GM18511 (cell line): ENCODE measurements at regions not wholly inside any gene's neighbourhood (a gene's known extent, or its start where the extent isn't known, plus 50 kb on each side); places are given as distances from the start of the nearest gene placed in this dataset.
A peak's percentile ranks its signal among the peaks of the same experiment; 100 is the strongest.
"Not testable (repeated sequence)": the region's sequence is repeated elsewhere in the genome, so short reads cannot be mapped to it uniquely, and the experiment has no call there.

Experiments
- ATAC-seq: cut with Tn5 transposase; IDR thresholded peaks from one replicate; pipeline ENCODE4 v1.9.1; 2021; ENCODE audit warnings: mild to moderate bottlenecking, moderate library complexity; ENCODE audit not compliant: unreplicated experiment

DNA sequence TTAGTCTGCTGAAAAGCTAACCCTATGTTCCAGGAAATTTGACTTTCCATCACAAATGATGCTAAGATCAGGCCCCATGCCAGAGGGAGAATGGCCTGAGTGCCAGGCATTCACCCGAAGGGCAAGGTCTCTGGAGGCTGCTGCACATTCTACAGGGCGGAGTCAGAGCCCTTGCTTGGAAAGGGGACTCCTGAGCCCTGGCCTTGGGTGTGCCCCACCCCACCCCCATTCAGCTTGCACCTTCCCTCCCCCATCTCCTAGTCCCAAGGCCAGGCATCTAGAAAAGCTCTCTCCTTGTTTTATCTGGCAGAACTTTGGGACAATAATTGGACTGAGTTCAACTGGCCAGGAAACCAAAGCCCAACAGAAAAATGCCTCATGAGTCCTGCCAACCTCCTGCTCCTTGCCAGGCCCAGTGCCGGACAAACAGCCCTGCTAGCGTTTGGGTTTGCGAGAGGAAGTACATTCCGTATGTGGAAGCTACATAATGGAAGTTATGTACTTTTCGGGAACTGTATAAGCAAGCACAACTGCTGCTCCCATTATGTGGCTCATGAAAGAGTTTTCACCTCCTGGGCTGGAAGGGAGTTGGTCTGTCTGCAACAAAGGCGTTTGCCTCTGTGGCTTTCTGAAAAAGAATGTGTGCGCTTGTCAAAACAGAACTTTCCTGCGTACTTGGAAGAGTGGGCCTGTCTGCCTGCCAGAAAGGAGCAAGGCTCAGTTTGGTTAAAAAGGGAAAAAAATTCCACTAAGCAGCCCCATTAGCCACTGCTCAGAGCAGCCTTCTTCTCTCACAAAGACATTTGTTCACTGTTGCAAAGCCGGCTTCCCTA is 321.5 kb upstream of the CTNNB1 start:
- no peak for ATAC-seq

DNA sequence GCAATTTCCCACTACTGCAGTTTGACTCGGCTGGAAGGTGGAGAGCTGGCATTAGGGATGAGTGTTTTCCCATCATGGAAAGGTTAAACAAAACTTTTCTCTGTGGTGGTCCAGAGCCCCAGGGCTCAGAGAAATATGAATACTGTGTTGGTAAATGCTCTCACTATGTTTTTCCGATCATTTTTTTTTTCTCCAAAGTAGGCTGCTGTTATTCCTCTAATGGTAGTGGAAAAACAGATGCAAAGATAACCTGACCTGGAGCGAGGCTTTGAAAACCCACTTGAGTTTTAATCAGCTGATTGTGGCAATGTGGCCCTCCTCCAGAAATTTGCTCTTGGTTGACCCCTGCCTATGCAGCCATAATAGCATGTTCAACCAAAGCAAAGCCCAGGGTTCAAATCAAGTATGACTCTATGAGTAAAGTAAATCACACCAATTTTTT is 320.8 kb upstream of the CTNNB1 start:
- no peak for ATAC-seq

DNA sequence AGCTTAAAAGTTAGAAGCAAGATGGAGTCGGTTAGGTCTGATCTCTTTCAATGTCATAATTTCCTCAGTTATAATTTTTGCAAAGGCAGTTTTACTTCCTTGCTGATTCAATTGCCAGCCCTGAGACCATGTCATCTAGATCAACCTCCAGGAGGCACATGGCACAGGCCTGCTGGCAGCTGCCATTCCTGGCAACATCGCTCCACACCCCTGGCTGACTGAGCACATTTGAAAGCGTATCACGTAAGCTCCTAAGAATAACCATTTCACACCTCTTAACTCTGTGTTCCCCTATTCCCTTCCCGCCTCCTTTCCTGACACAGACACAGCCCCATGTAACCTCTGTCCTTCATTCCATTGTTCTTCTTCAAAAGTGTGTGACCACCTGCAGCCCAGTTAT is 313.9 kb upstream of the CTNNB1 start:
- ATAC-seq = no peak

DNA sequence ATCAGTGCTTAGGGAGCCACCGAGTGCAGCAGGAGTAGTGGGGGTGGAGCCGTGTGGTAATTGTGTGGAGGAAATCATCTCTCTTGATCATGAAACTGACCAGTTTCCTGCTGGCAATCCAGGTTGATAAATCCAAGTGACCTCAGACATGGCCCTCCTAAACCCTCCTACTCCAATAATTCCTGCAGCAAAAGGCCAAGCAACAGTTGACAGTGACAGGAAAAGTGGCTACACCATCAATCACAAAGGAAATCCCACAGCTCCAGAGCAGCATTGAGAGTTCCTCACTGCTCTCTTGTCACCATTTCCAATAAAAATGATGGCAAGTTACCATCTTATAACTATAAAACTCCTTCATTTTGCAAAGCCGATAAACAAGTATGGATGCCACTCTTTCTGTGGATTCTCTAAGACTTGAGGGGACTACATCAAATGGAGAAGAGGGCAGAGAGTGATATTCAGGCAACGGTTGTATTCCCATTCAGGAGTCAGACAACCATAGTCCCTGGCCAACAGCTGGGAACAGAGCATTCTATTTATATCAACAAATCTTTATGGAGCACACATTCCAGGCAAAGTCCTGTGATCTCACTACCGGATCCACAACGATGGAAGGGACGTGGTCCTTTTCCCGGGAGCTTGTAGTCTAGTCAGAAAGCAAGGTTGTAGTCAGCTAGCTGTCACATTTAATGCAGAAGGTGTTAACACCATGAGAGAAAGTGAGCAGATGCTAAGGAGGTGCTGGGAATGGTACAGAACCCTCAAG is 312.5 kb upstream of the CTNNB1 start:
- ATAC-seq = no peak

DNA sequence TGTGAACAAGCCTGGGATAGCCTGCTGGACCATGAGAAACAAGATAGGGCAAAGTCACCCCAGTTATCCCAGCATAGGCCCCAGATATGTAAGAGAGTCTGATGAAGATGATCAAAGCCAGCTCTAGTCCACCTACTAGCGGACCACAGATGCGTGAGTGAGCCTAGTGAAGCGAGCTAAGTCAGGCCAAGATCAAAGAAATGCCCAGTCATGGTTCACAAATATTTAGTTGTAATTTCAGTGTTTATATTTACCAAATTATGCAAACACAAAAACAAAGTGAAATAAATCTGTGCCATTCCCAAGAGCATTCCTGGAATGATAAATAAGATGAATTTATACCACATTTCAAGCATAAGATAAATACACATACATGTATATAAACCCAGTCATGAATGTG is 308.1 kb upstream of the CTNNB1 start:
- ATAC-seq = no peak

DNA sequence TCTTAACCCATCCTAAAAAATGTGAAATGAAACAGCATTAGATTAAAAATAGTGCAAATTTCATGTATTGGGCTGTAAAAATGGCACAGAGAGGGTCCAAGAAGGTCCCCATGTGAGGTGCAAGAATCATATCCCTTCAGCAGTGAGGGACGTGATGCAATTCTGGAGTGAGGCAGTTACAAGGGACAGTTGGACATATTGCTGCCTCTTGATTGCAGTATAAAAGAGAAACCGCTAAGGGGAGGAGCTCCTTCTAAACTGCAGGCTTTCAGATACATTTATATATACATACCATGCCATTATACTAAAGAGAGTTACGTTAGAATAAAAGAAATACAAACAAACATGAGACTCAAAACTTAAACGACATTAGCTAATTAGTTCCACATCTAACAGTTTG is 304.2 kb upstream of the CTNNB1 start:
- no peak for ATAC-seq

DNA sequence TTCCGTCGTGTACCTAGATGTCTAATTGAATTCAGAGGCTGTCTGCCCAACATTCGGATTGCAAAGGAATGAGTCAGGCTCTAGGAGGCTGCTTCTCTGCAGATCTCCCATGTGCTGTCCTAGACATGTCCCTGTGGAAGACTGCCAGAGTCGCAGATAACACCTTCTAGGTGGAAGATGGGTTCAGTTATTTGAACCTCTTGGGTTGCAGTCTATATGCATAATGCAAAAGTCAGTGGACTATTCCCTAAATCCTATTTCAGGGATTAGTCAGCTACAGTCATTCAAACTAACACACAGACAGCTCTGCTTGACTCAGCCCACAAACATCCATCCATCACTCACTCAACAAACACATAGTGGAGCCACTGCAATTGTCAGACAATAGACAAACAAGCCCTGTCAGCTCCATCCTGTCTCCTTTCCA is 300.0 kb upstream of the CTNNB1 start:
- no peak for ATAC-seq

DNA sequence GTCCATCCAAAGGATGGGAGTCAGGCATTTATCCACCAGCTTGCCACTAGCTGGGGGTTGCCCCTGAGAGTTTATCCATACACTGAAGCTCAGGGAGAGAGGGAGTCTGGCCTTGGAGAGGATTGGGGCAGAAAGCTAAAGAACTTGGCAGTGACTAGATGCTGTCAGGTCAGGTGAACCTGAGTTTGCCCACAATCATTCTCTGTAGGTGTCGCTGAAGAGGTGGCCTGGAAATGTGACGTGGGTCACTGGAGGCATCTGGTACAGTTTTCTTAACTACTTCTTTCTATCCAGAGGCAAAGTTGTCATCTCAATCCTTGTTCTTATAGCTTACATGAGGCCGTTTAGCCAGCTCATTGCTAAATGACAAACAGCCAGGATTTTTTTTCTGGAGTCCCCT is 298.0 kb upstream of the CTNNB1 start:
- no peak for ATAC-seq

DNA sequence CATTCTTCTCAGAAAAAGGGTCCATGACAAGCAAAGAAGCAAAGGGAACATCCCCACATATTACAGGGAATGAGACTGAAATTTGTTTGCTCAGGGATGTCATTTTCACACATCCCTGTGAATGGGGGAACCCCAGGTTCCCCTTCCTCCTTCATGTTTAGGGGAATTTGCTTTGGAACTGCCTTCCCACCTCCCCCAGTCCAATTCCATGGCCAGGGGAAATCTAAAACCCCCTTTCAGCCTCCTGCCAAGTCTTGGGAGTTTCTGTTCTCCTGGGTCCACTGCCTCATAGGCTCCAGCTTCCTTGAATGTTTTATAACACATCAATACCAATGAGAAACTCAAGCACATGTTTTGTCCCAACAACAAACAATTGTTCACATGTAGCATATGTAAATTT is 297.5 kb upstream of the CTNNB1 start:
- no peak for ATAC-seq

DNA sequence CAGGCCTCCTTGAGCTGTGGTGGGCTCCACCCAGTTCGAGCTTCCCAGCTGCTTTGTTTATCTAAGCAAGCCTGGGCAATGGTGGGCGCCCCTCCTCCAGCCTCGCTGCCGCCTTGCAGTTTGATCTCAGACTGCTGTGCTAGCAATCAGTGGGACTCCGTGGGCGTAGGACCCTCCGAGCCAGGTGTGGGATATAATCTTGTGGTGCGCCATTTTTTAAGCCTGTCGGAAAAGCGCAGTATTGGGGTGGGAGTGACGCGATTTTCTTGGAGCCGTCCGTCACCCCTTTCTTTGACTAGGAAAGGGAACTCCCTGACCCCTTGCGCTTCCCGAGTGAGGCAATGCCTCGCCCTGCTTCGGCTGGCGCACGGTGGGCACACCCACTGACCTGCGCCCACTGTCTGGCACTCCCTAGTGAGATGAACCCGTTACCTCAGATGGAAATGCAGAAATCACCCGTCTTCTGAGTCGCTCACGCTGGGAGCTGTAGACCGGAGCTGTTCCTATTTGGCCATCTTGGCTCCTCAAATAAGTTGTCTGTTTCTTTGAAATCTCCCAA is 291.3 kb upstream of the CTNNB1 start:
- ATAC-seq = not testable (repeated sequence)

DNA sequence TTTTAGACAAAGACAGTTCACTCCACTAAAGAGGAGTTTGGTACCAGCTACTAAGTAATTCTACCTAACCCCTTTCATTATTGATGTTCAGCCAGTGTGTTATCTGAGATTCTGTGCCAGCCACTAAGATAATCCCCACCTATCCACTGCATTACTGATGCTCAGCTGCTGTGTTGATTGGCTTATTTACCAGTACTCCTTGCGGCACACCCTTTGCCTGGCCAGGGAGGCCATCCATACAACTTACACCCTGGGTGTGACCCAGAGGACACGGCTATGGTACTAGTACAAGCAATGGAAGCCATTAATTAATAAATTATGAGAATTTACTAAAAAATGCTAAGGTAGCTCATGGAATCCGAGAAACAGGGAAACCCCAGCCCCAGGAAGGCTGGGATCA is 290.7 kb upstream of the CTNNB1 start:
- ATAC-seq = no peak

DNA sequence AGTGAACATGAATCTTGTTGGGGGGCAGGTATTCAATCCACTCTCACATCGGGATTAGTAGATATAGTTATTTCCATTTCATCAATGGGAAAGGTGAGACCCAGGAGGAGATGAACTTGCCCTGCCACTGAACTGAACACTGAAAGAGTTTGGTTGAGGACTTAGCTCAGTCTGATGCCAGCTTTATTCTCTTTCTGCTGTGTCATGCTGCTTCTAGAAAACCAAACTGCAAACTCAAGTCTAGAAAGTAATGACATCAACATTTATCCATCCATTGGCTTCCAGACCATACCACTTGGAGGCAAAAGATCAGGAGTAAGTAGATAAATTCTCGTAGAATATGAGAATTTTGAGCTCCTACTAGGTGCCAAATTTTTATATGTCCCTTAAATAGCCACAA is 288.0 kb upstream of the CTNNB1 start:
- ATAC-seq = no peak

DNA sequence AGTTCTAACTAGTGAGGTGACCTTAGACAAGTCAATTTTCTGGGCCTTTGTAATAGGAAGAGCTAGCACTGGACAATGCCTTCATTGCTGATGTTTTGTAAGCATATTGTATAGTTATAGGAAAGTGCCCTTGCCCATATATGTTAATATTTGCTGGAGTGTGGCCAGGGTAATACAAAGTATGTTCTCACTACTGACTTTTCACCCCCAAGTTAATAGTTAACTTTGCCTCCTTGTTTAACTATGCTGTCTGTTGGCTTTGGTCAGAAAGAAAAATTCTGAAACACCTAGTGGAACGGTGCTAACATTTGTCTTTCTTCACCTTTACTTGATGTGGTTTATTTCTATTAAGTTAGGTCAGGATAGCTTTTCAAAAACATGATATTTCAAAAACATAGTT is 287.4 kb upstream of the CTNNB1 start:
- peak; percentile 72 for ATAC-seq

DNA sequence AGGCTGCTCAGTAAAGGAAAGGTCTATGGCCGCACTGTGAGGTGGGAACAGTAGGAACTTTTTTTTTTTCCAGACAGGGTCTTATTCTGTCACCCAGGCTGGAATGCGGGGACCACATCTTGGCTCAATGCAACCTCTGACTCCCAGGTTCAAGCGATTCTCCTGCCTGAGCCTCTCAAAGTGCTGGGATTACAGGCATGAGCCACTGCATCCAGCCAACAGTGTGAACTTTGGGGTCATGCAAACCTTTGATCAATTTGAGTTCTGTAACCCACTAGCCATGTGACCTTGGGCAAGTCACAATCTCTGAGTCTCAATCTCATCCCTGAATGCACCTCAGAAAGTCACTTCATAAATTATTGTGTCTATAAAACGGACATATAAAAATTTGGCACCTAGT is 286.8 kb upstream of the CTNNB1 start:
- ATAC-seq = no peak

DNA sequence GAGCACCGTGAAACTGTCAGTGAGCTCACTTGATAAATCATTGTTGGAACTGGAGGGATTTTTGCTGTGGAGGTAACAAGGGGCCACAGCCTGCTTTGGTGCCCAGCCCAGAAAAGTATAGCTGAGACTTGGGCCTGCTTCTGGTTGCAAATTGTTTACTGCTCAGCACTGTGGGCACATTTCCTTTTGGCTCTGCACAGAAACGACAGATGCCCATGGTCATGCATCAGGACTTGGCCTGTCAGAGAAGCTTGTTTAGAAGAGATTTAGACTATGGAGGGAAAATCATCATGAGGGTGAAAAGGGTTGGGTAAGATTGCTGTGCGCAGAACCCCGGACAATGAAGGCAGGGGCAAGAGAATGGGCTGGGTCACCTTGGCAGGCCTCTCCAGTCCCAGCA is 286.1 kb upstream of the CTNNB1 start:
- ATAC-seq = no peak

DNA sequence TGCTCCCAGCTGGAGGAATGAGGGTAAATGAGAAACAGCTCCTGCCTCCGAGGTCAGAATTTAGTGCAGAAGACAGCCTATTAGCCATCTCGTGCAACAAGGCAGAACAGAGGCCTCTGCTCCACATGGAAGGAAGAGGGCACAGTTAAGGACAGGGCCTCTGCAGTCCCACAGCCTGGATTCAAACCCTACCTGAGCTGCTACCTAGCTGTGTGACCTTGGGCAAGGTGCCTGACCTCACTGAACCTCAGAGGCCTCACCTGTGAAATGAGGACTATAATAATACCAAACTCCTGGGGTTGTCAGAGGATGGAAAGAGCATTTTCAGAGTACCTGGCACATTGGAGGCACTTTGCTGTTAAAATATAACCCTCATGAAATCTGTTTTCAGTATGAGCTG is 285.7 kb upstream of the CTNNB1 start:
- ATAC-seq = no peak

DNA sequence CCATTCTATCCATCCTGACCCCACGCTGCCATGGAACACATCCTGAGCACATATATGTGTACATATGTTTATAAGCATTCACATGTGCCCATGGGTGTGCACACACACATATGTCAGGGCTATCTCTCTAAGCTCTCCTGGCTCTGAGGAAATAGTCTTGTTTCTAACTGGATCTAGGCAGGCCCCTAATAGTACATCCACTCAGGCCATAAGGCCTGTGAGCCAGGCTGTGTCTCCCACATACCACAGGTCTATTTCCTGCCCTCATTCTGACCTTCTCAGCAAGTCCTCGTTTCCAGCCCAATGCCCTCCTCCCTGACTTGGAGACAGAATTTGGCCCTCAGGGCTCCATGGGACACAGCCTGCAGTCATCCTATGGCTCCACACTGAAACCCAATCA is 284.8 kb upstream of the CTNNB1 start:
- peak; percentile 22 for ATAC-seq

DNA sequence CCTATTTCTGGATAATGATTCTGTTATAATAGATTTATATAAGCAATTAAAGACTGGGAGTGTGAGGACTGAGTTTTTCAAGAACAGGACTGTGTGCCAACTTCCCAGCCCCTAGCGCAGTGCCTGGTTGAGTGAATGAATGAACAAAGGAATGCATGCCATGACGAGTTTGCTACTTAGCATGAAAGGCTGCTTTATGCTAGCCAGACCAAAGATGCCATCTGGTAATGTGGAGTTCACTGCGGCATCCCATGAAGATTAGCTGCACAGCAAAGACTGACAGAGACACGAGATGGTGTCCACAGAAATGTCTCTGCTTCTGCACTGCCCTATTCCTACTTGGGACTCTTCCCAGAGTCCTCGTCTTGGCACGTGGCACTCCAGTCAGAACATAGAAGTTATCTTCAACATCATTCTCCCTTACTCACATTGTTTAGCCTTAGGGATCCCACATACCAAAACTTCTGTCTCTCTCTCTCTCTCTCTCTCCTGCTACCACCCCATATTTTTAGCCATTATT is 283.9 kb upstream of the CTNNB1 start:
- no peak for ATAC-seq

DNA sequence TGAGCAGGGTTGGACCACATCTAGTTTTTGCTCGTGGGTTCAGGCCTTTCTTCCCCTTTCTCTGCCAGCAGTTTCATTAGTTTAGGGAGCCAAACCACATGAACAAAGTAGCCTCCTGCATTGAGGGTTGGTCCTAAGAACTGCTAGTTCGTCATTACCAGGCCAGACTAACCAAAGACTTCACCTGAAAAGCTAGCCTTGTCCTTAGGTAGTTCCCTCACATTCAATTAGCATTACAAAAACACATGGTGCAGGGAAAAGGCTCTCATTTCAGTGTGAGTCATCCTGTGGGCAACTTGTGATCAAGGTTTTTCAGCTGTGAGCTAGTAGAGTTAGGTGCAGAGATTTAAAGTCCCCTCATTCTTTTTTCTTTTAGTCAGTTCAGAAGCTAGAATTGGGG is 279.3 kb upstream of the CTNNB1 start:
- ATAC-seq = peak; percentile 55

DNA sequence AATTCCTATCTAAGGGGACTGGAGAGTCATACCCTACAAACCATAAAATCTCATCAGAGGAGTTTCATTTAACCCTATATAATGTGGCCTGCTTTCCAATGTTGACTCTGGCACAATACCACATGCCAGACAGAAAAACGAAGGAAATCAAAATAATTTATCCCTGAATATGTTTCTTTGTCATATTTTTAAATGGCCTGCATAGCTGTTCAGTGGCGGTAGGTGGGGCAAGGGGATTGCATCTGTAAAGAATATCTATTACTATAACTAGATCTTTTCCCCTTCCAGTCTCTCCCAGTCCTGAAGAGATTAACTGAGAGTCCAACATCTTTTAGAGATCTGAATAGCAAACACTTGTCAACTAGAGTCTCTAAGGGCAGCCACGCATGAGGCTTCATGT is 278.1 kb upstream of the CTNNB1 start:
- no peak for ATAC-seq

DNA sequence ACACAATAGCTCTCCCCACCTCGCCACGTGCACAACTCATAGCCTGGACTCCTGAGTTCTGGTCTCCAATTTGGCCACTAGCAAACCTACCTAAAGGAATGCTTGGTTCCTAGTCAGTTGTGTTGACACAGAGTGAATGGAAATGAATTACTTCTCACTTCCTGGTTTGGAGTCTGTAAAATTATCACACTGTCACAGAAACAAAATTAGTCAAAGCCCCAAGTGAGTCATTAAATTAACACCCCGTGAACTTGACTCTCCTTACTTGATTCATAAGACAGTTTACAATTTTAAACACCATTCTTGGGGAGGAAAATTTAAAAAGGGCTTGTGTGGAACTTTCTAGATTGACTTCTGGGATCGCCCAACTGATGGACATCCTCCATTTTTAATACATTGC is 276.2 kb upstream of the CTNNB1 start:
- ATAC-seq = no peak

DNA sequence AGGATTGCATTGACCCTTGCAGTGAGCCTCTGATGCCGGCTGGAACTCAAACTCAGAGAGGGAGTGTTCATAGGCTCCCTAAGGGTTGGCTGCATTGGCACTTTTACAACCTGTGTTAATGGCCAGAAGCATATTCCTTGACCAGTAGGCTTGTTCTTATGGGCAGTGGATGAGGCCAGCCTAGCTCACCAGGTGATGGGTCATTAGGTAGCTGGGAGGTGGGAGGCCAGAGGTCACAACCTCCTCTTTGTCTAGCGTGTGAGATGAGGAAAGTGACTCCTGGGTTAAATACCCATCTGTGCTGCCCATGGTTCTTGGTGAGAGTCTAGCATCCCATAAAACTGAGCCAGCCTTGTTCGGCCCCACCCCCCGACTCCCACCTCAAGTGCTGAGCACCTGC is 275.7 kb upstream of the CTNNB1 start:
- no peak for ATAC-seq
